Adipocyte (in vitro differentiated cells): ENCODE measurements at regions not wholly inside any gene's neighbourhood (a gene's known extent, or its start where the extent isn't known, plus 50 kb on each side); places are given as distances from the start of the nearest gene placed in this dataset.
"Not testable (repeated sequence)": the region's sequence is repeated elsewhere in the genome, so short reads cannot be mapped to it uniquely, and the experiment has no call there.

Experiments used
- DNase-seq: peaks from one replicate; pipeline ENCODE4 v3.0.0-alpha.2; 2015; ENCODE audit warnings: low read depth
- H3K27me3 ChIP-seq: replicated peaks from 2 replicates; pipeline ENCODE4 v1.7.0; 2013; ENCODE audit warnings: mild to moderate bottlenecking, low read length, moderate library complexity; ENCODE audit not compliant: control insufficient read depth, insufficient read depth
- H3K36me3 ChIP-seq: 2 replicates; pipeline ENCODE4 v1.7.0; 2013; ENCODE audit warnings: low read length, mild to moderate bottlenecking, moderate library complexity; ENCODE audit not compliant: control insufficient read depth, insufficient read depth, severe bottlenecking
- H3K4me1 ChIP-seq: 2 replicates; pipeline ENCODE4 v1.7.0; 2013; ENCODE audit warnings: mild to moderate bottlenecking, low read length, moderate library complexity; ENCODE audit not compliant: control insufficient read depth, insufficient read depth
- H3K4me3 ChIP-seq: 2 replicates; pipeline ENCODE4 v1.7.0; 2013; ENCODE audit warnings: mild to moderate bottlenecking, low read length, moderate library complexity
- H3K9ac ChIP-seq: 2 replicates; pipeline ENCODE4 v1.7.0; 2013; ENCODE audit warnings: mild to moderate bottlenecking, low read length, moderate library complexity
- H3K9me3 ChIP-seq: 2 replicates; pipeline ENCODE4 v1.7.0; 2013; ENCODE audit warnings: mild to moderate bottlenecking, low read length, moderate library complexity; ENCODE audit not compliant: control insufficient read depth

DNA sequence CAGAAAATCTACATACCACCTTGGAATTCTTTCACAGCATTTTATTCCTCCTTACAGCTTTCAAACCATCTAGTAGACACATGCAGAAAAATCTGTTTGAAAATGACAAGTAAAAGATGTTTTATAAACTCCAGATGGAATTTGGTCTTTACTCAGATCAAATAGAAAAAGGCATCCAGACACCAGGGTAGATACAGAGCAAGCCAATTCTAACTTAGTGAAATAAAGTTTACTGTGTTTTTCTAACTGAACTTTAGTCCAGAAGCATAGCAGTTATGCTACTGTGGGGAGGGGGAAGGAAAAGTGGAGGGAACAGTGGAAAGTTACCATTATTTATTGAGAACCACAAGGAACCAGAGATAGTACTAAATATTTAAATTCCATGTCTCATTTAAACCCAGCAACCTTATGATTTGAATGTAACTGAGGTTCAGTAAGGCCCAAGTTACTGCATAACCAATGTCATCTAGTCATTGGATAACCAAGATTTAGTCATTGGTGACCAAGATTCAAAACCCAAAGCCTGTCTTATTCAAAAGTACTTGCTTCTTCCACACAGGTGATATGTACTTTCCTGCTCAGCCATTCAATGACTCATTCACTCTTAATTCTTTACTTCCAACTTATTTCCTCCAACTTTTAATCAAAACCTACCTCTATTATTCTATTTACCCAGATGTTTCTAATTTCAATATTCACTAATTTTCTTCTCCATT lies 57.7 kb downstream of the RAD51AP2 start:
- no peak overlapping the region for H3K9ac ChIP-seq
- H3K4me1 ChIP-seq: no peaks in the 10 kb centered on the region
- H3K4me3 ChIP-seq: no peak overlapping the region
- DNase-seq: no peak
- peaks cover 7% of the 10 kb centered on the region for H3K9me3 ChIP-seq
- no peaks in the 10 kb centered on the region for H3K36me3 ChIP-seq
- no peaks in the 10 kb centered on the region for H3K27me3 ChIP-seq

DNA sequence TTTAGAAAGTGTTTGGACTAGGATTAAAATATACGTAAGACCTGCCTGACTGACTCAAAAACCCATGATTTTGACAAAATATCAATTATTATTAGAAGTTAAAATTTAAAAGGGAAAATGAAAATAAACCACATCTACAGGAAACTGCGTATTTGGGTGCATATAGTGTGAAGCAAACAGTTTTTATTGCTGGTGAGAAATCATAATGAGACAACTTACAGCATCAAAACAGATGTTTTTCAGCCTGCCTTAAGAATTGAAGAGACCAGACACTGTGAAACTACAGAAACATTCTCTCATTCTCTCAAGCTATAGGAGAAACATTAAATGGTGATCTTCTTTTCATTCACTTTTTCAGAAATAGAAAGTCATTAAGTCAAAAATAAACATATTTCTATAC lies 62.9 kb downstream of the RAD51AP2 start:
- Histone ChIP-seq H3K4me1 (no peaks in the 10 kb centered on the region), H3K9me3 (peaks cover 7% of the 10 kb centered on the region), H3K36me3 (no peaks in the 10 kb centered on the region), H3K9ac (no peak overlapping the region), H3K27me3 (no peaks in the 10 kb centered on the region), H3K4me3 (no peak overlapping the region)
- DNase-seq: no peak

DNA sequence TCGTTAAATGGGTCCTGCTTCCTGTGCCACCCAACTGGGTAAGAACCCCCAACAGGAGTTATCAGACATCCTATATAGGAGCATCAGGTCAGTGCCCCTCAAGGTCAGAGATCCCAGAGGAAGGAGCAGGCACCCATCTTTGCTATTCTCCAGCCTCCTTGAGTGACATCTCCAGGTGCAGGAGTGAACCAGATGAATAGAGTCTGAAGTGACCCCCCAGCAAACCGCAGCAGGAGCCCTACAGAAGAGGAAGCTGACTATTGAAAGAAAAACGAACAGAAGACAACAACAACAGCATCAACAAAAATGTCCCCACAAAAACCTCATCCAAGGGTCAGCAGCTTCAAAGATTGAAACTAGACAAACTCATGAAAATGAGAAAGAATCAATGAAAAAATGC lies 72.0 kb downstream of the RAD51AP2 start:
- H3K36me3 ChIP-seq, H3K9ac ChIP-seq, H3K9me3 ChIP-seq, DNase-seq, H3K4me1 ChIP-seq, H3K4me3 ChIP-seq, H3K27me3 ChIP-seq: not testable (repeated sequence)

DNA sequence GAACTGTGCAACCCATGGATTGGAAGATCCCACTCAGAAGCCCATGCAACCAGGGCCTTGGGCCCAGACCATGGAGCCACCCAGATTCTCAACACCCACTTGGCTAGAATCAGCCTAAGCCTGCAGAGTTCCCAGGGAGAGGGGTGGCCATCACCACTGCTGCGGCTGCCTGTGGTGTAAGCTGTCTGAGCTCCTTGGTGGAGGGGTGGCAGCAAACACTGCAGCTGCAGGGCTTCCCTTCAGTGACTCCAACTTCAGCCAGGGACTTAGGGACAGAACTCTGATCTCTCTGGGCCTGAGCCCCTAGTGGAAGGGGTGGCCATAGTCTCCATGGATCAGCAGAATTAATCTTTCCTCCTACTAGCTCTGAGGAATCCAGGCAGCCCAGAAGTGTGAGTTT lies 72.5 kb downstream of the RAD51AP2 start:
- Histone ChIP-seq H3K27me3 (no peaks in the 10 kb centered on the region), H3K9ac (no peak overlapping the region), H3K4me3 (no peak overlapping the region), H3K9me3 (peaks cover 5% of the 10 kb centered on the region), H3K4me1 (no peaks in the 10 kb centered on the region), H3K36me3 (no peaks in the 10 kb centered on the region)
- no peak for DNase-seq

DNA sequence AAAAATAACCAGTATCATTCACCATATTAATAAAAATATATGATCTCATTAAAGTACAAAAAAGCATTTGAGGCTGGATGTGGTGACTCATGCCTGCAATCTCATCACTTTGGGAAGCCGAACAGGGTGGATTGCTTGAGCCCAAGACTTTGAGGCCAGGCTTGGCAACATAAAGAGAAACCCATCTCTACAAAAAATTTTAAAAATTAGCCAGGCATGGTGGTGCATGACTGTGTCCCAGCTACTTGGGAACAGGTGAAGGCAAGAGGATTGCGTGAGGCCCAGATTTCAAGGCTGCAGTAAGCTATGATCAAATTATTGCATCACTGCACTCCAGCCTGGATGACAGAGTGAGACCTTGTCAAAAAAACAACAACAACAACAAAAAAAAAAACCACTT lies 75.9 kb downstream of the RAD51AP2 start:
- DNase-seq: peak; percentile 23
- H3K4me3 ChIP-seq: no peak overlapping the region
- no peaks in the 10 kb centered on the region for H3K9me3 ChIP-seq
- H3K4me1 ChIP-seq: no peaks in the 10 kb centered on the region
- H3K9ac ChIP-seq: no peak overlapping the region
- H3K27me3 ChIP-seq: no peaks in the 10 kb centered on the region
- no peaks in the 10 kb centered on the region for H3K36me3 ChIP-seq

DNA sequence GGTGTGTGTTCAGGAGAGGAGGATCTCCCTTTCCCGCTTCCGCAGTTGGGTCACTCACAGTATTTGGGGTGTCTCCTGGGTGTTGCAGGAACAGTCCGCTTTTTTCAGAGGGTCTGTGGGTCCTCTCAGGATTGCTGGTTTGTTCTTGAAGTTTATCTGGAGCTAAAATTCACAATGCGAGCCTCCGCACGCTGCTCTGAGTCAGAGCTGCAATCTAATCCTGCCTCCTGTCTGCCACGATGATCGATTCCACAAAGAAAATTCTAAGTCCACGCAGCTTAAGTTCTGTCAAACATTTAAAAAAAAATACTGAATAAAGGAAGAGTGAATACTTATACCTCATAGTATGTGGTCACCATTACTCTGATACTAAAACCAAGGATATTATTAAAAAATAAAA lies 76.5 kb downstream of the RAD51AP2 start:
- Histone ChIP-seq H3K4me1 (no peaks in the 10 kb centered on the region), H3K27me3 (no peaks in the 10 kb centered on the region), H3K36me3 (no peaks in the 10 kb centered on the region), H3K4me3 (no peak overlapping the region), H3K9ac (no peak overlapping the region), H3K9me3 (no peaks in the 10 kb centered on the region)
- no peak for DNase-seq

DNA sequence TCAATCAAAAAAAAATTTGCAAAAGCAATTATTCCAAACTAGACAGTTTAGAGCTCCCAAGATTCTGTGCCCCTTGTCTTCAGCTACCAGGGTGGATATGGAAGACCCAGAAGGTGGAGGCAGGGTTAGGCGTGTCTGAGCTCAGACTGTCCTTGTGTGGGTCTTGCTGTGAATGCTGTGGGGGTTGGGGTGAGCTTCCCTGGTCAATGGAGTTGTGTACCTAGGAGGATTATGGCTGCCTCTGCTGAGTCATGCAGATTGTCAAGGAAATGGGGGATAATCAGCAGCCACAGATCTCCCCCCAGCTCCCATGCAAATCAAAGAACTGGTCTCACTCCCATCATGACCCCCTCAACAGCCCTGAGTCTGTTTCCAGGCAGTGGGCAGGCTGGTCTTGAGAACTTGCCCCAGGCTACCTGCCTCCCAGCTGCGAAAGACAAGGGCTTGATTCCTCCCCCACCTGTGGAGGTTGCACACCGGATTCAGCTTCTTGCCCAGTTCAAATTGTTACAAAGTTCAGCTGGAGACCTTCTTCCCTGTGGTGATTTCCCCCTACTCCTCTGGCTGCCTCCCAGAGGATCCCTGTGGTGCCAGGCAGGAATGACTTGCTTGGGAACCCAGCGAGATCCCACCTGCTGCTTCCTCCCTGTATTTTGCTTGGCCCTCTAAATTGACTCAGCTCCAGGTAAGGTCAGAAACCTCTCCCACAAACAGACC lies 77.0 kb downstream of the RAD51AP2 start:
- Histone ChIP-seq H3K4me3 (no peak overlapping the region), H3K27me3 (no peaks in the 10 kb centered on the region), H3K9ac (no peak overlapping the region), H3K9me3 (no peaks in the 10 kb centered on the region), H3K36me3 (no peaks in the 10 kb centered on the region), H3K4me1 (no peaks in the 10 kb centered on the region)
- DNase-seq: no peak

DNA sequence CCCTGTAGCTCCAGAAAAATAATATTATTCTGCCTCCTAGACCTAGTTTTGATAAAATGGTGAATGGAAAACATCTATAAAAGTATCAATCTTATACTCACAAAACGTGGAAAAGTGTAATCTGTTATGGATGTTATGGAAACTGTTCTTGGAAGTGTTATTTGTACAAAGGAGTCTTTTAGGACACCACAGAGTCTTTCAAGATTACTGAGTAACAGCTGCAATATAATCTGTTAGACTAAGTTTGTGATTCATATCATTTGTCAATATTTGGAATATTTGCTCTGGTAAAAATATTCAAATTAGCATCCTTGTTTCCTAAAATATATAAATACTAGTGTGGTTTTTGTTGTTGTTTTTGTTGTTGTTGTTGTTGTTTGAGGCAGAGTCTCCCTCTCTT lies 87.9 kb downstream of the RAD51AP2 start:
- Histone ChIP-seq H3K36me3 (no peaks in the 10 kb centered on the region), H3K4me1 (peaks cover 21% of the 10 kb centered on the region), H3K4me3 (no peak overlapping the region), H3K27me3 (no peaks in the 10 kb centered on the region), H3K9ac (no peak overlapping the region), H3K9me3 (no peaks in the 10 kb centered on the region)
- DNase-seq: no peak

DNA sequence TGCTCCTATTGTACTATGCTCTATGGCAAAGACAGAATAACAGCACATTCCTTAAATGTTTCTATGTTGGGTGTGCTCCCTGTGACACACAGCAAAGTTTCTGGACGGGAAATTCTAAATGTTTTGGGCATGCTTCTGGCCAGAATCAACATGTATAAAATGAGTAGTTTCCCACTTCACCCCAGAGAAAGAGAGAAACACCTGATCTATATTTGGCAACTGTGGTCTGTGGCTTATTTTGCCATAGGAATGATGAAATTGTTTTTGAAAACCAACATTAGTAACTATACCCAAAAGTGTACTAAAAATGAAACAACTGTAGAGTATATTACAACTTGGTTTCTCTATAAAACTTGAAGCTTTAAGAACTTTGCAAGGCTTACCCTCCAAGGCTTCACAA lies 89.1 kb downstream of the RAD51AP2 start:
- H3K9me3 ChIP-seq: no peaks in the 10 kb centered on the region

DNA sequence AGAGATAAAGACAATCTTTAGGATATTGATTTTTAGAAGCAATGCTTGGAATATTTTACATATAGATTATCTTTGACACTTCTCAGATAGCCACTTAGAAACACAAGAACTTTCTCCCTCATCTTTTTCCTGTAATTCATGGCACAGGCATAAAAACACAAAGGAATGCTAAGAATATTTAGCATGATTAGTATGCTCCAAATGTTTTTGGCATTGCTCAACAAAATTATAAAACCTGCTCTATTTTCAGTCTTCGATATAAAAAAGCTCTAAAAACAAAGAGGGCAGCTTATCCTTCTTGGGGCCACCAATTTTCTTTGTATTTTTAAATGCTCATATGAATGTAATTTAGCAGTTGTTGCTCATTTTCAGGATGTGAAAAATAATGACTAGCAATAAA lies 90.8 kb downstream of the RAD51AP2 start:
- peak; percentile 51 for DNase-seq
- Histone ChIP-seq H3K4me3 (no peak overlapping the region), H3K9ac (no peak overlapping the region), H3K9me3 (no peaks in the 10 kb centered on the region), H3K27me3 (no peaks in the 10 kb centered on the region), H3K4me1 (peaks cover 21% of the 10 kb centered on the region), H3K36me3 (no peaks in the 10 kb centered on the region)

More for the DNA sequence above, 89.1 kb downstream of the RAD51AP2 start:
- peak; percentile 71 for DNase-seq
- Histone ChIP-seq H3K9ac (no peak overlapping the region), H3K4me3 (no peak overlapping the region), H3K4me1 (peaks cover 21% of the 10 kb centered on the region), H3K27me3 (no peaks in the 10 kb centered on the region), H3K36me3 (no peaks in the 10 kb centered on the region)

DNA sequence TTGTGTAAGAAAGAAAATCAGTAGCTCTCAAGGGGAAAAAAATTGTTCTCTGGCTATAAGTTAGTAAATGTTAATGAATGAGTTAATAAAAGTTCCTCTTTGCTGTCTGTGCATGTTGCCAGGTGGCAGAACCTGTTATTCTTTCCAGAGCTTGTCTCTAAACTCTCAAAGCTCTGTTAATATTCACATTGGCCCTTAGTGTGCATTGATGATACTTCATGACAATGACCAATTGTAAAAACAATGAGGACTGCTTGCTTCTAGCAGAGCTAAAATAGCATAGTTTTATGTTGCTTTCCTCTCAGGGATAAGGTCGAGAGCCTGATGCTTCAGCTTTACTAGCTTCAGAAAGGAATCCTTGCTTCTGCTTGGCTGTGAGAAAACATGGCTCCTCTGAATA lies 91.5 kb downstream of the RAD51AP2 start:
- Histone ChIP-seq H3K9me3 (no peaks in the 10 kb centered on the region), H3K4me1 (peaks cover 21% of the 10 kb centered on the region), H3K9ac (no peak overlapping the region), H3K27me3 (no peaks in the 10 kb centered on the region), H3K36me3 (no peaks in the 10 kb centered on the region), H3K4me3 (no peak overlapping the region)
- DNase-seq: peak; percentile 22
